Body of pancreas (tissue), 4 donors: ENCODE measurements at regions not wholly inside any gene's neighbourhood (a gene's known extent, or its start where the extent isn't known, plus 50 kb on each side); places are given as distances from the start of the nearest gene placed in this dataset.
"Not testable (repeated sequence)": the region's sequence is repeated elsewhere in the genome, so short reads cannot be mapped to it uniquely, and the experiment has no call there.

ENCODE experiments used
- ATAC-seq: fragments of 150-250 bp; one replicate; pipeline ENCODE4 v1.9.1; 2016
- DNase-seq, 4 donors: peaks; one replicate each; pipeline ENCODE4 v3.0.0-alpha.2; 2019
- H3K27ac ChIP-seq, 4 donors: fragments of 200-600 bp; sonication (generic); 1 replicate in 3 of 4; 2 replicates in 1 of 4; pipeline versions ENCODE4 v1.5.1 to v1.6.1; 2016 to 2019; ENCODE audit warnings: mild to moderate bottlenecking in 1 of 4, mixed read lengths in 1 of 4, moderate library complexity in 1 of 4
- H3K27me3 ChIP-seq, 2 donors: fragments of 200-600 bp; sonication (generic); one replicate each; pipeline ENCODE4 v1.6.0; 2016; ENCODE audit warnings: mild to moderate bottlenecking in 1 of 2
- H3K36me3 ChIP-seq, 2 donors: fragments of 200-600 bp; sonication (generic); replicated peaks in 1 of 2; 2 replicates each; pipeline ENCODE4 v1.5.1; 2016; ENCODE audit warnings: low read depth in 2 of 2; ENCODE audit not compliant: insufficient read depth in 1 of 2
- H3K4me1 ChIP-seq: fragments of 200-600 bp; sonication (generic); one replicate; pipeline ENCODE4 v1.6.0; 2016
- H3K4me3 ChIP-seq, 2 donors: fragments of 200-600 bp; sonication (generic); 1 replicate in 1 of 2; 2 replicates in 1 of 2; pipeline ENCODE4 v1.5.1; 2016 to 2019
- H3K9me3 ChIP-seq, 3 donors: fragments of 200-600 bp; sonication (generic); 1 replicate in 2 of 3; 2 replicates in 1 of 3; pipeline ENCODE4 v1.5.1; 2016
- POLR2A ChIP-seq, 3 donors: fragments of 450-650 bp; IDR thresholded peaks; one replicate each; pipeline ENCODE4 v1.6.1; 2016; ENCODE audit warnings: antibody characterized with exemption in 3 of 3, mild to moderate bottlenecking in 2 of 3
- WGBS, 2 donors: methylation state at CpG; one replicate each; pipeline ENCODE4 v1.1.5; 2017; 5-methylcytosine and 5-hydroxymethylcytosine counted together
- intact Hi-C: fragments of 100-400 bp; cut with DNase I; formaldehyde crosslinking; loops from one replicate; pipeline ENCODE4 v1.15.1; 2023
- TF ChIP-seq, protein P1 (sequence below), 7 experiments: fragments of 450-650 bp in 4 of 7; fragments of 200-600 bp in 3 of 7; sonication (generic) in 3 of 7; IDR thresholded peaks; one replicate each; pipeline ENCODE4 v1.5.1; 2016 to 2019; ENCODE audit warnings: antibody characterized with exemption in 7 of 7

DNA sequence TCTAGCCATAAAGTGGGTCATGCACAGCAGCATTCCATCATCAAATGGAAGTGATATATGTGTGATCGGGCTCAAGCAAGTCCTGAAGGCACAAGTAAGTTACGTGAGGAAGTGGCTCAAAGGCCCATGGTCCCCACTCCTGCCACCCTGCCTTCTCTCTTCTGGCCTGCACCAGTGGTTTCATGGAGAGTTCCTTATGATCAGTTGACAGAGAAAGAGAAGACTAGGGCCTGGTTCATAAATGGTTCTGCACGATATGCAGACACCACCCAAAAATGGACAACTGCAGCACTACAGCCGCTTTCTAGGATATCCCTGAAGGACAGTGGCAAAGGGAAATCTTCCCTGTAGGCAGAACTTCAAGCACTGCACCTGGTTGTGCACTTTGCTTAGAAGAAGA, 412.6 kb upstream of the SMIM21 start:
- Histone ChIP-seq H3K4me1 (no peaks in the 10 kb centered on the region), H3K4me3 (no peak overlapping the region), H3K36me3 (no peaks in the 10 kb centered on the region), H3K27me3 (no peaks in the 10 kb centered on the region), H3K27ac (no peak overlapping the region), H3K9me3 (no peaks in the 10 kb centered on the region)
- intact Hi-C loops = no loop called here
- DNase-seq (no peak), ATAC-seq (no peak)
- TF ChIP-seq, protein P1, sequence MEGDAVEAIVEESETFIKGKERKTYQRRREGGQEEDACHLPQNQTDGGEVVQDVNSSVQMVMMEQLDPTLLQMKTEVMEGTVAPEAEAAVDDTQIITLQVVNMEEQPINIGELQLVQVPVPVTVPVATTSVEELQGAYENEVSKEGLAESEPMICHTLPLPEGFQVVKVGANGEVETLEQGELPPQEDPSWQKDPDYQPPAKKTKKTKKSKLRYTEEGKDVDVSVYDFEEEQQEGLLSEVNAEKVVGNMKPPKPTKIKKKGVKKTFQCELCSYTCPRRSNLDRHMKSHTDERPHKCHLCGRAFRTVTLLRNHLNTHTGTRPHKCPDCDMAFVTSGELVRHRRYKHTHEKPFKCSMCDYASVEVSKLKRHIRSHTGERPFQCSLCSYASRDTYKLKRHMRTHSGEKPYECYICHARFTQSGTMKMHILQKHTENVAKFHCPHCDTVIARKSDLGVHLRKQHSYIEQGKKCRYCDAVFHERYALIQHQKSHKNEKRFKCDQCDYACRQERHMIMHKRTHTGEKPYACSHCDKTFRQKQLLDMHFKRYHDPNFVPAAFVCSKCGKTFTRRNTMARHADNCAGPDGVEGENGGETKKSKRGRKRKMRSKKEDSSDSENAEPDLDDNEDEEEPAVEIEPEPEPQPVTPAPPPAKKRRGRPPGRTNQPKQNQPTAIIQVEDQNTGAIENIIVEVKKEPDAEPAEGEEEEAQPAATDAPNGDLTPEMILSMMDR (IDR thresholded peaks at IDR 0.05) = no peak
- WGBS, 2 donors = 75 to 77% methylated on average over 4 of the region's 4 CpGs

DNA sequence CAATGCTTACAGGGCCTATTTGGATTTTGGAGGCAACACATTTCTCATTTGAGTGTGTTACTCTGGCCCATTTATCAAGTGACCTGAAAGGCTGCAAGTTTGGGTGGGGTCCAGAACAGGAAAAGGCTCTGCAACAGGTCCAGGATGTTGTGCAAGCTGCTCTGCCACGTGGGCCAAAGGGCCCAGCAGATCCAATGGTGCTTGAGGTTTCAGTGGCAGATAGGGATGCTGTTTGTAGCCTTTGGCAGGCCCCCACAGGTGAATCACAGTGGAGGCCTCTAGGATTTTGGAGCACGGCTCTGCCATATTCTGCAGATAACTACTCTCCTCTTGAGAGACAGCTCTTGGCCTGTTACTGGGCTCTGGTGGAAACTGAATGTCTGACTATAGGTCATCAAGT, 412.2 kb upstream of the SMIM21 start:
- H3K27me3 ChIP-seq, ATAC-seq, intact Hi-C loops, H3K9me3 ChIP-seq, H3K36me3 ChIP-seq, DNase-seq, H3K4me3 ChIP-seq, H3K27ac ChIP-seq, H3K4me1 ChIP-seq: not testable (repeated sequence)
- 68 to 82% methylated on average over 1 to 2 of the region's 2 CpGs for WGBS, 2 donors

DNA sequence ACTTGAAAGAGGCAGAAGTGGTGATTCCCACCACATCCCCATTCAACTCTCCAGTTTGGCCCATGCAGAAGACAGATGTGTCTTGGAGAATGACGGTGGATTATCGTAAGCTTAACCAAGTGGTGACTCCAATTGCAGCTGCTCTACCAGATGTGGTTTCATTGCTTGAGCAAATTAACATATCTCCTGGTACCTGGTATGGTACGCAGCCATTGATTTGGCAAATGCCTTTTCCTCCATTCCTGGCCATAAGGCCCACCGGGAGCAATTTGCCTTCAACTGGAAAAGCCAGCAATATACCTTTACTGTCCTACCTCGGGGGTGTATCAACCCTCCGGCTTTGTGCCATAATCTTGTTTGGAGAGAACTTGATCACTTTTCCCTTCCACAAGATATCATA, 411.5 kb upstream of the SMIM21 start:
- no peaks in the 10 kb centered on the region for H3K4me1 ChIP-seq
- 77 to 83% methylated on average over 6 of the region's 6 CpGs for WGBS, 2 donors
- no peaks in the 10 kb centered on the region for H3K36me3 ChIP-seq
- no peaks in the 10 kb centered on the region for H3K9me3 ChIP-seq
- no peak for TF ChIP-seq POLR2A (IDR thresholded peaks at IDR 0.05)
- no peak overlapping the region for H3K27ac ChIP-seq
- no peaks in the 10 kb centered on the region for H3K27me3 ChIP-seq
- intact Hi-C loops = no loop called here
- ATAC-seq (no peak), DNase-seq (no peak)
- H3K4me3 ChIP-seq = no peak overlapping the region

DNA sequence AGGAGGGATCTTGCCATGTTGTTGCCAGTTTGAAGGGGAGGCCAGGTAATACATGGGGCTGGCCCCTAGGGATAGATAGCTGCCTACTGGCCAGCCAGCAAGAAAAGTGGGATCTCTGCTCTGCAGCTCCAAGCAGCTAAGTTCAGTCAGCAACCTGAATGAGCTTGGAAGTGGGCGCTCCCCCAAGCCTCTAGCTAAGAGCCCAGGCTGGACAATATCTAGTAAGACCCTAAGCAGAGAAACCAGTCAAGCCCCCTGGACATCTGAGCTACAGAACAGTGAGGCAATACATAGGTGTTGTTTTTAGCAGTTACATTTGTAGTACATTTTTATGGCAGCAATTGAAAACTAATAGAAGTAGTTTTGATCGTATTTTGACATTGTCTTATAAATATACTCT, 409.8 kb upstream of the SMIM21 start:
- intact Hi-C loops = no loop called here
- Histone ChIP-seq H3K36me3 (no peaks in the 10 kb centered on the region), H3K4me3 (no peak overlapping the region), H3K9me3 (no peaks in the 10 kb centered on the region), H3K27me3 (no peaks in the 10 kb centered on the region), H3K4me1 (no peaks in the 10 kb centered on the region), H3K27ac (no peak overlapping the region)
- no peak for DNase-seq
- TF ChIP-seq, protein P1 (IDR thresholded peaks at IDR 0.05) = no peak
- no peak for TF ChIP-seq POLR2A (IDR thresholded peaks at IDR 0.05)
- WGBS, 2 donors = 82 to 83% methylated on average over 2 of the region's 2 CpGs
- no peak for ATAC-seq

DNA sequence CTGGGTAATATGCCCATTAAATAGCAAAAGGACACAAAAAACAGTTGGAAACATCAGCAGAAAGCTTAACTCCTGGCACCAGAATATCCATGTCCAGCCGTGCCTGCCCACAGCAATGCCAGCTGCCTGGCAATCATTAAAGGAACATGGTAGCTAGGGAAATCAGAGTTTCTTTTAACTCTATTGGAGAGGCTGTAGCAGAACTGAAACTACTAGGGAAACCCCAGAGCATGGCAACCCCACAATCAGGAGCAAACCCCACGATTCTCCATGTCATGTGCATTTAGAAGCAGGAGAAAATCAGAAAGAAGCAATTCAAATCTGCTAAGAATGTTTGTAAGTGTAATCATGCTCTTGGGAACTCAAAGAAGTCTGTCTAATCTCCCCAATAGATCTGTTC, 409.0 kb upstream of the SMIM21 start:
- DNase-seq (no peak), ATAC-seq (no peak)
- intact Hi-C loops = no loop called here
- Histone ChIP-seq H3K9me3 (no peaks in the 10 kb centered on the region), H3K4me1 (no peaks in the 10 kb centered on the region), H3K27me3 (no peaks in the 10 kb centered on the region), H3K27ac (no peak overlapping the region), H3K4me3 (no peak overlapping the region), H3K36me3 (no peaks in the 10 kb centered on the region)
- TF ChIP-seq, protein P1 (IDR thresholded peaks at IDR 0.05) = no peak
- no peak for TF ChIP-seq POLR2A (IDR thresholded peaks at IDR 0.05)
- 39 to 48% methylated on average over 2 of the region's 2 CpGs for WGBS, 2 donors

DNA sequence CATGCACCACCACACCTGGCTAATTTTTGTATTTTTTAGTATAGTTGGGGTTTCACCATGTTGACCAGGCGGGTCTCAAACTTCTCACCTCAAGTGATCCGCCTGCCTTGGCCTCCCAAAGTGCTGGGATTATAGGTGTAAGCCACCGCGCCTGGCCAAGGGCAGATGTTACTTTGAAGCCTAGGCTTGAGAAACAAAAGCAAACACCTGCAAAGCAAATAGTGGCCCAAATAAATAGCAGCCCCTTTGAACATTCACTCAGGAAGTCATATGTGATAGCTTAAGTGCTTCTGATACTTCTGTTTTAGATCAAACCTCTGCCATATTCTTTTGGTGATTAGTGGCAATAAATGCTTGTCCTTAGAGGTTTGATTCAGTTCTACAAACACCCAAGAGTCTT, 404.5 kb upstream of the SMIM21 start:
- Histone ChIP-seq H3K4me3 (no peak overlapping the region), H3K27ac (no peak overlapping the region), H3K27me3 (no peaks in the 10 kb centered on the region), H3K9me3 (no peaks in the 10 kb centered on the region), H3K4me1 (no peaks in the 10 kb centered on the region), H3K36me3 (no peaks in the 10 kb centered on the region)
- 65 to 78% methylated on average over 4 of the region's 4 CpGs for WGBS, 2 donors
- ATAC-seq = no peak
- TF ChIP-seq, protein P1 (IDR thresholded peaks at IDR 0.05) = no peak
- no peak for TF ChIP-seq POLR2A (IDR thresholded peaks at IDR 0.05)
- intact Hi-C loops = no loop called here
- no peak for DNase-seq
